Fibroblast of lung (primary cell): ENCODE measurements at regions not wholly inside any gene's neighbourhood (a gene's known extent, or its start where the extent isn't known, plus 50 kb on each side); places are given as distances from the start of the nearest gene placed in this dataset.

Source experiments
- DNase-seq, 2 donors: peaks; one replicate each; pipeline versions ENCODE4 v3.0.0 to v3.0.0-alpha.2; 2010; ENCODE audit warnings: low read depth in 2 of 2
- H2AFZ ChIP-seq: 2 replicates; pipeline ENCODE4 v1.5.1; 2012; ENCODE audit warnings: low read length, control low read depth, inconsistent platforms
- H3K27ac ChIP-seq: 2 replicates; pipeline ENCODE4 v1.5.1; 2011; ENCODE audit warnings: low read length, control low read depth; ENCODE audit not compliant: insufficient read depth
- H3K27me3 ChIP-seq: 2 replicates; pipeline ENCODE4 v1.5.1; 2011; ENCODE audit warnings: mild to moderate bottlenecking, low read length; ENCODE audit not compliant: control insufficient read depth, insufficient read depth
- H3K36me3 ChIP-seq: 2 replicates; pipeline ENCODE4 v1.5.1; 2011; ENCODE audit warnings: low read length; ENCODE audit not compliant: control insufficient read depth, insufficient read depth
- H3K4me1 ChIP-seq: 2 replicates; pipeline ENCODE4 v1.5.1; 2011; ENCODE audit warnings: low read length; ENCODE audit not compliant: control insufficient read depth, insufficient read depth; ENCODE audit errors: extremely low read depth
- H3K4me2 ChIP-seq: 2 replicates; pipeline ENCODE4 v1.5.1; 2011; ENCODE audit warnings: low read length, control low read depth; ENCODE audit not compliant: insufficient read depth; ENCODE audit errors: extremely low read depth
- H3K4me3 ChIP-seq, 4 experiments: fragments of 200-600 bp in 1 of 4; sonication (generic) in 1 of 4; replicated peaks in 1 of 4; 2 replicates each; pipeline ENCODE4 v1.5.1; 2011 to 2016; ENCODE audit warnings: low read length in 4 of 4, low read depth in 3 of 4, mild to moderate bottlenecking in 3 of 4, control low read depth in 2 of 4, inconsistent platforms in 1 of 4, mixed read lengths in 1 of 4; ENCODE audit not compliant: insufficient read depth in 1 of 4; ENCODE audit errors: control extremely low read depth in 1 of 4
- H3K79me2 ChIP-seq: 2 replicates; pipeline ENCODE4 v1.5.1; 2012; ENCODE audit warnings: mild to moderate bottlenecking, low read length, inconsistent platforms; ENCODE audit not compliant: control insufficient read depth, insufficient read depth
- H3K9ac ChIP-seq: 2 replicates; pipeline ENCODE4 v1.5.1; 2011; ENCODE audit warnings: mild to moderate bottlenecking, low read length, control low read depth; ENCODE audit not compliant: insufficient read depth
- H3K9me3 ChIP-seq: 2 replicates; pipeline ENCODE4 v1.5.1; 2012; ENCODE audit warnings: low read depth, low read length; ENCODE audit not compliant: control insufficient read depth, insufficient read depth
- H4K20me1 ChIP-seq: 2 replicates; pipeline ENCODE4 v1.5.1; 2011; ENCODE audit warnings: low read length; ENCODE audit not compliant: control insufficient read depth, insufficient read depth; ENCODE audit errors: extremely low read depth
- CTCF ChIP-seq, 2 donors: IDR thresholded peaks in 1 of 2; conservative IDR thresholded peaks in 1 of 2; 1 replicate in 1 of 2; 2 replicates in 1 of 2; pipeline ENCODE4 v1.5.1; 2011 to 2012; ENCODE audit warnings: low read length in 2 of 2, control low read depth in 1 of 2, inconsistent platforms in 1 of 2, low read depth in 1 of 2, mild to moderate bottlenecking in 1 of 2
- EZH2 ChIP-seq: IDR thresholded peaks from 2 replicates; pipeline ENCODE4 v1.5.1; 2012; ENCODE audit warnings: low read length, control low read depth, mild to moderate bottlenecking; ENCODE audit errors: missing control alignments

- H3K27ac ChIP-seq: no peak overlapping the region
- H3K4me2 ChIP-seq: no peak overlapping the region
- no peak overlapping the region for H2AFZ ChIP-seq
- H4K20me1 ChIP-seq: no peaks in the 10 kb centered on the region
- no peaks in the 10 kb centered on the region for H3K27me3 ChIP-seq
- DNase-seq: no peak
- H3K9ac ChIP-seq: no peak overlapping the region
- H3K4me1 ChIP-seq: no peaks in the 10 kb centered on the region
- TF ChIP-seq EZH2 (no peak), CTCF (conservative IDR thresholded peaks at IDR 0.05 in 1 of 2, IDR thresholded peaks at IDR 0.05 in 1 of 2; ENCODE audit: low read depth in 1 of 2, low read length in 2 of 2) (no peak)
- H3K79me2 ChIP-seq: no peaks in the 10 kb centered on the region
- no peaks in the 10 kb centered on the region for H3K9me3 ChIP-seq
- no peak overlapping the region for H3K4me3 ChIP-seq
- H3K36me3 ChIP-seq: no peaks in the 10 kb centered on the region
Observed at GRCh38 chr5:43917925-43918324, 314.9 kb downstream of the NNT start.

- Histone ChIP-seq H3K4me3 (no peak overlapping the region), H2AFZ (no peak overlapping the region), H3K4me1 (no peaks in the 10 kb centered on the region), H3K27me3 (no peaks in the 10 kb centered on the region), H4K20me1 (no peaks in the 10 kb centered on the region), H3K27ac (no peak overlapping the region), H3K79me2 (no peaks in the 10 kb centered on the region), H3K9me3 (no peaks in the 10 kb centered on the region), H3K9ac (no peak overlapping the region), H3K4me2 (no peak overlapping the region), H3K36me3 (no peaks in the 10 kb centered on the region)
- DNase-seq: no peak
- TF ChIP-seq EZH2 (no peak), CTCF (conservative IDR thresholded peaks at IDR 0.05 in 1 of 2, IDR thresholded peaks at IDR 0.05 in 1 of 2; ENCODE audit: low read depth in 1 of 2, low read length in 2 of 2) (no peak)
Observed at GRCh38 chr5:43903129-43903528, 300.1 kb downstream of the NNT start.

GRCh38 chr5:43900974-43901373 is 298.0 kb downstream of the NNT start:
- Histone ChIP-seq H3K4me2 (no peak overlapping the region), H3K27ac (no peak overlapping the region), H4K20me1 (no peaks in the 10 kb centered on the region), H3K9ac (no peak overlapping the region), H3K9me3 (no peaks in the 10 kb centered on the region), H2AFZ (no peak overlapping the region), H3K4me3 (no peak overlapping the region), H3K36me3 (no peaks in the 10 kb centered on the region), H3K4me1 (no peaks in the 10 kb centered on the region), H3K79me2 (no peaks in the 10 kb centered on the region), H3K27me3 (no peaks in the 10 kb centered on the region)
- DNase-seq: no peak
- no peak for TF ChIP-seq CTCF (conservative IDR thresholded peaks at IDR 0.05 in 1 of 2, IDR thresholded peaks at IDR 0.05 in 1 of 2; ENCODE audit: low read depth in 1 of 2, low read length in 2 of 2)
- no peak for TF ChIP-seq EZH2
